SH-SY5Y (cell line): ENCODE measurements at regions not wholly inside any gene's neighbourhood (a gene's known extent, or its start where the extent isn't known, plus 50 kb on each side); places are given as distances from the start of the nearest gene placed in this dataset.

ENCODE experiments used
- GATA2 ChIP-seq: IDR thresholded peaks from 2 replicates; pipeline ENCODE4 v1.6.1; 2011; ENCODE audit warnings: mild to moderate bottlenecking, low read depth, low read length
- GATA3 ChIP-seq: IDR thresholded peaks from 2 replicates; pipeline ENCODE4 v1.6.1; 2011; ENCODE audit warnings: low read depth, mild to moderate bottlenecking, low read length, moderate library complexity

- no peak for TF ChIP-seq GATA3
- TF ChIP-seq GATA2 = no peak
Observed at GRCh38 chr11:26193694-26194365, 138.1 kb upstream of the ANO3 start.

GRCh38 chr11:26194881-26195280 lies 137.0 kb upstream of the ANO3 start:
- TF ChIP-seq GATA2 = no peak
- TF ChIP-seq GATA3 = no peak

- TF ChIP-seq GATA2 (no peak), GATA3 (no peak)
Observed at GRCh38 chr11:26198532-26199096, 133.3 kb upstream of the ANO3 start.

- no peak for TF ChIP-seq GATA2
- TF ChIP-seq GATA3 = no peak
Observed at GRCh38 chr11:26199331-26200095, 132.4 kb upstream of the ANO3 start.

- no peak for TF ChIP-seq GATA3
Observed at GRCh38 chr11:26201411-26201810, 130.5 kb upstream of the ANO3 start.

GRCh38 chr11:26202754-26203153 lies 129.2 kb upstream of the ANO3 start:
- no peak for TF ChIP-seq GATA2

- TF ChIP-seq GATA2 = no peak
- TF ChIP-seq GATA3 = no peak
Observed at GRCh38 chr11:26204101-26204500, 127.8 kb upstream of the ANO3 start.

GRCh38 chr11:26204839-26205238 lies 127.1 kb upstream of the ANO3 start:
- TF ChIP-seq GATA2 = no peak
- no peak for TF ChIP-seq GATA3

GRCh38 chr11:26219183-26220117 lies 112.5 kb upstream of the ANO3 start:
- TF ChIP-seq GATA3 (no peak), GATA2 (no peak)

GRCh38 chr11:26225646-26226045 lies 106.3 kb upstream of the ANO3 start:
- TF ChIP-seq GATA3 (no peak), GATA2 (no peak)

GRCh38 chr11:26227301-26227746 lies 104.6 kb upstream of the ANO3 start:
- TF ChIP-seq GATA3 (no peak), GATA2 (no peak)

- TF ChIP-seq GATA3 (no peak), GATA2 (no peak)
Observed at GRCh38 chr11:26227883-26228502, 103.9 kb upstream of the ANO3 start.

- no peak for TF ChIP-seq GATA2
Observed at GRCh38 chr11:26228778-26229177, 103.2 kb upstream of the ANO3 start.

- TF ChIP-seq GATA2 (no peak), GATA3 (no peak)
Observed at GRCh38 chr11:26229257-26229656, 102.7 kb upstream of the ANO3 start.
